C4-2B (cell line): ENCODE measurements at regions not wholly inside any gene's neighbourhood (a gene's known extent, or its start where the extent isn't known, plus 50 kb on each side); places are given as distances from the start of the nearest gene placed in this dataset.

Experiments used
- CTCF ChIP-seq: fragments of 450-650 bp; conservative IDR thresholded peaks from 2 replicates; pipeline ENCODE4 v1.5.1; 2017; ENCODE audit warnings: mild to moderate bottlenecking
- ZFX ChIP-seq: fragments of 450-650 bp; IDR thresholded peaks from 2 replicates; pipeline ENCODE4 v1.6.1; 2017

- TF ChIP-seq CTCF (no peak), ZFX (no peak)
These were observed 785.8 kb downstream of the BRINP1 start for GRCh38 chr9:118583414-118583813.
